OCI-LY1 (cell line): ENCODE measurements at regions not wholly inside any gene's neighbourhood (a gene's known extent, or its start where the extent isn't known, plus 50 kb on each side); places are given as distances from the start of the nearest gene placed in this dataset.

Source experiments
- CTCF ChIP-seq: fragments of 200-600 bp; sonication (generic), shearing (Covaris generic); IDR thresholded peaks from 2 replicates; pipeline ENCODE4 v1.5.1; 2017; ENCODE audit warnings: mild to moderate bottlenecking, antibody characterized with exemption, low read length, moderate library complexity, mixed read lengths
- EZH2 ChIP-seq: fragments of 200-600 bp; sonication (generic), shearing (Covaris generic); IDR thresholded peaks from 2 replicates; pipeline ENCODE4 v1.8.0; 2017; ENCODE audit warnings: borderline replicate concordance, mixed run types, mild to moderate bottlenecking, antibody characterized with exemption, low read length, moderate library complexity, mixed read lengths

GRCh38 chr9:129422032-129422842 is 198.7 kb downstream of the C9orf50 start:
- TF ChIP-seq CTCF: no peak
- TF ChIP-seq EZH2: no peak
